Thymus (tissue), 11 donors: ENCODE measurements at regions not wholly inside any gene's neighbourhood (a gene's known extent, or its start where the extent isn't known, plus 50 kb on each side); places are given as distances from the start of the nearest gene placed in this dataset.

ENCODE experiments used
- DNase-seq, 9 donors: peaks; one replicate each; pipeline ENCODE4 v3.0.0-alpha.2; 2013; ENCODE audit warnings: low spot score in 9 of 9, low read depth in 6 of 9, missing footprints in 1 of 9
- H3K27ac ChIP-seq, 2 donors: one replicate each; pipeline ENCODE4 v1.5.1; 2013; ENCODE audit warnings: control low read depth in 1 of 2, low read depth in 1 of 2, low read length in 1 of 2, mild to moderate bottlenecking in 1 of 2, moderate library complexity in 1 of 2
- H3K27me3 ChIP-seq, 2 donors: one replicate each; pipeline ENCODE4 v1.5.1; 2013; ENCODE audit warnings: low read length in 1 of 2; ENCODE audit not compliant: control insufficient read depth in 2 of 2, insufficient read depth in 1 of 2
- H3K36me3 ChIP-seq, 2 donors: one replicate each; pipeline ENCODE4 v1.5.1; 2013; ENCODE audit warnings: low read length in 1 of 2, mild to moderate bottlenecking in 1 of 2, moderate library complexity in 1 of 2; ENCODE audit not compliant: control insufficient read depth in 2 of 2, insufficient read depth in 2 of 2
- H3K4me1 ChIP-seq, 2 donors: one replicate each; pipeline ENCODE4 v1.5.1; 2013; ENCODE audit warnings: low read length in 2 of 2; ENCODE audit not compliant: control insufficient read depth in 2 of 2, insufficient read depth in 2 of 2
- H3K4me3 ChIP-seq, 2 donors: one replicate each; pipeline ENCODE4 v1.5.1; 2013; ENCODE audit warnings: low read length in 2 of 2, control low read depth in 1 of 2, mild to moderate bottlenecking in 1 of 2
- H3K9me3 ChIP-seq, 2 donors: one replicate each; pipeline ENCODE4 v1.5.1; 2013; ENCODE audit warnings: low read length in 1 of 2, mild to moderate bottlenecking in 1 of 2; ENCODE audit not compliant: control insufficient read depth in 2 of 2, insufficient read depth in 1 of 2
- WGBS: extraction: QIAGEN DNeasy Blood & Tissue Kit; methylation state at CpG from one replicate; pipeline ENCODE4 v1.1.7; 2013; 5-methylcytosine and 5-hydroxymethylcytosine counted together
- donor health status: healthy.

DNA sequence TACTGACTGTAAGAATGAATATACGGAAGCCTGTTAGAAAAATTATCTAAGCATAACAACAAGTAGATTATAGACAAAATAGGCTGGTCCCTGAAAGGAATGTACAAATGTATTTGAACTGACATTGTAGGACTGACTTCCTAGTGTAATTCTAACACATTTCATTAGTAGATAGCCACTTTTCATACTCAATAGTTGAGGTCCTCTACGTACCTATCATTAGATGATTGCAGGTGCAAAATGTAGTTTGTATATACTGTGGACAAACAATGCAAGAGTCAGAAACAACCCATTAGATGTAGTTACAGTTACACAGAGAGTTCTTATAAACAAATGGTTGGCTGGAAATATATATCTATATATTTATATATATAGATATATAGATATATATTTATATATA, 402.3 kb upstream of the SLITRK6 start:
- Histone ChIP-seq H3K4me1 (no peaks in the 10 kb centered on the region), H3K4me3 (no peak overlapping the region), H3K36me3 (no peaks in the 10 kb centered on the region), H3K27ac (no peak overlapping the region), H3K9me3 (no peaks in the 10 kb centered on the region), H3K27me3 (no peaks in the 10 kb centered on the region)
- DNase-seq: peak in 5 of 9 donors; percentile 13 to 49 (median 29)
- 47% methylated on average over 2 of the region's 2 CpGs for WGBS

- no peak for DNase-seq
- H3K27ac ChIP-seq: no peak overlapping the region
- WGBS: 80% methylated on average over 1 of the region's 1 CpG
- no peaks in the 10 kb centered on the region for H3K4me1 ChIP-seq
- H3K27me3 ChIP-seq: no peaks in the 10 kb centered on the region
- H3K4me3 ChIP-seq: no peak overlapping the region
- no peaks in the 10 kb centered on the region for H3K36me3 ChIP-seq
- peaks cover 0 to 4% of the 10 kb centered on the region in 2 donors for H3K9me3 ChIP-seq
Measured at GRCh38 chr13:86193281-86193680, 394.1 kb upstream of the SLITRK6 start.

- DNase-seq: no peak
- Histone ChIP-seq H3K4me1 (no peaks in the 10 kb centered on the region), H3K27me3 (no peaks in the 10 kb centered on the region), H3K36me3 (no peaks in the 10 kb centered on the region), H3K27ac (no peak overlapping the region), H3K9me3 (peaks cover 3 to 21% of the 10 kb centered on the region in 2 donors), H3K4me3 (no peak overlapping the region)
- 89% methylated on average over 4 of the region's 4 CpGs for WGBS
Measured at GRCh38 chr13:86188170-86188569, 389.0 kb upstream of the SLITRK6 start.

DNA sequence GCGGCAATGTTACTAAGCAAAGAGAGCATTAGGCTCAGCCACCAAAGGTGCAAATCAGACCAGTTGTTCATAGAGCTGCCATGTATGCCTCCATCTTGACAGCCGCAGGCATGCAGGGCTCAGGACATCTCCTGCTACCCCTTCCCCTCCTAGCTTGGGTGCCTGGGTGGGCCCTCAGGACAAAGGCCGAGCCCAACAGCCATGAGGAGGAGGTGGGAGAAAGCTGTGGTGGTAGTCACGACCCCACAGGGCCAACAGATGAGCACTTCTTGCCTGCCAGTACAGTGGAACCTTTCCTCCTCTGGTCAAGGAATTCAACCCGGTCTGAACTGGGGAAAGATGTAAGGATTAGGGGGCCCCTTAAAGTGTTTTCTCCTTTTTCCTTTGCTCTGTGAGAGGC, 386.4 kb upstream of the SLITRK6 start:
- no peak for DNase-seq
- WGBS: 85% methylated on average over 5 of the region's 5 CpGs
- Histone ChIP-seq H3K36me3 (no peaks in the 10 kb centered on the region), H3K4me3 (no peak overlapping the region), H3K4me1 (no peaks in the 10 kb centered on the region), H3K27ac (no peak overlapping the region), H3K27me3 (no peaks in the 10 kb centered on the region), H3K9me3 (peaks cover 3 to 27% of the 10 kb centered on the region in 2 donors)

GRCh38 chr13:86185107-86185506, 385.9 kb upstream of the SLITRK6 start:
- H3K4me3 ChIP-seq: no peak overlapping the region
- WGBS: 94% methylated on average over 3 of the region's 3 CpGs
- H3K36me3 ChIP-seq: no peaks in the 10 kb centered on the region
- H3K4me1 ChIP-seq: no peaks in the 10 kb centered on the region
- peaks cover 3 to 27% of the 10 kb centered on the region in 2 donors for H3K9me3 ChIP-seq
- H3K27ac ChIP-seq: no peak overlapping the region
- no peaks in the 10 kb centered on the region for H3K27me3 ChIP-seq
- DNase-seq: no peak

DNA sequence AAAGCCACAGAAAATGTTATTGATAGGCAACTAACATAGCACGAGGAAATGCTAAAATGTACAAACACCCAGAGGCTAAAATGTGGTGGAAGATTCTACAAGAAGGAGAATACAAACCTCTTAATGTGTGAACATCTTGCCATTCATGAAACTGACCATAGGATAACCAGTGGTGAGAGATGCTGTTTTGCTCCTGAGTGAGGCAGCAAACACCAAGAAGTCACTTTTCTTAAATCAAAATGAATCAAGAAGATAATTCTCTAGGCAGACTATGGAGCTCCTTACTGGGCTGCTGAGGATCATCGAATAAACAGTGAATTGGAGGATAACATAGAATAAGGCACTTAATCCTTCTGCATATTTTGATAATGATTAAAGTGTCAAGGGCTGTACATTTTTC, 375.4 kb upstream of the SLITRK6 start:
- Histone ChIP-seq H3K4me1 (no peaks in the 10 kb centered on the region), H3K9me3 (peaks cover 0 to 3% of the 10 kb centered on the region in 2 donors), H3K4me3 (no peak overlapping the region), H3K27ac (no peak overlapping the region), H3K36me3 (no peaks in the 10 kb centered on the region), H3K27me3 (no peaks in the 10 kb centered on the region)
- WGBS: 83% methylated on average over 2 of the region's 2 CpGs
- DNase-seq: no peak

- Histone ChIP-seq H3K9me3 (peaks cover 0 to 7% of the 10 kb centered on the region in 2 donors), H3K27me3 (no peaks in the 10 kb centered on the region), H3K4me1 (no peaks in the 10 kb centered on the region), H3K36me3 (no peaks in the 10 kb centered on the region), H3K4me3 (no peak overlapping the region), H3K27ac (no peak overlapping the region)
- WGBS: 89% methylated on average over 3 of the region's 3 CpGs
- no peak for DNase-seq
Measured at GRCh38 chr13:86172961-86173360, 373.7 kb upstream of the SLITRK6 start.

- no peak overlapping the region for H3K4me3 ChIP-seq
- DNase-seq: no peak
- no peaks in the 10 kb centered on the region for H3K27me3 ChIP-seq
- H3K36me3 ChIP-seq: no peaks in the 10 kb centered on the region
- 86% methylated on average over 1 of the region's 1 CpG for WGBS
- no peak overlapping the region for H3K27ac ChIP-seq
- H3K4me1 ChIP-seq: no peaks in the 10 kb centered on the region
- no peaks in the 10 kb centered on the region for H3K9me3 ChIP-seq
Measured at GRCh38 chr13:86161257-86161656, 362.0 kb upstream of the SLITRK6 start.

DNA sequence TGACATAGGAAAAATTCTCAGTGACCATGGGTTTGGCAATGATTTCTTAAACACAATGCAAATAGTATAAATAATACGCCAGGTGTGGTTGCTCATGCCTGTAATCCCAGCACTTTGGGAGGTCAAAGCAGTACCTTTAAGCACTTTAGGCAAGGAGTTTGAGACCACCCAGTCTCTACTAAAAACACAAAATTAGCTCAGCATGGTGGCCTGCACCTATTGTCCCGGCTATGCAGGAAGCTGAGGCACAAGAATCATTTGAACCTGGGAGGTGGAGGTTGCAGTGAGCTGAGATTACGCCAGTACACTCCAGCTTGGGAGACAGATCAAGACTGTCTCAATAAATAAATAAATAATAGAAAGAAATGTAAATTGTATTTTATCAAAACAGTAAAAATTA, 356.5 kb upstream of the SLITRK6 start:
- Histone ChIP-seq H3K27me3 (no peaks in the 10 kb centered on the region), H3K4me1 (no peaks in the 10 kb centered on the region), H3K27ac (no peak overlapping the region), H3K4me3 (no peak overlapping the region), H3K36me3 (no peaks in the 10 kb centered on the region), H3K9me3 (no peaks in the 10 kb centered on the region)
- WGBS: 91% methylated on average over 3 of the region's 3 CpGs
- no peak for DNase-seq

DNA sequence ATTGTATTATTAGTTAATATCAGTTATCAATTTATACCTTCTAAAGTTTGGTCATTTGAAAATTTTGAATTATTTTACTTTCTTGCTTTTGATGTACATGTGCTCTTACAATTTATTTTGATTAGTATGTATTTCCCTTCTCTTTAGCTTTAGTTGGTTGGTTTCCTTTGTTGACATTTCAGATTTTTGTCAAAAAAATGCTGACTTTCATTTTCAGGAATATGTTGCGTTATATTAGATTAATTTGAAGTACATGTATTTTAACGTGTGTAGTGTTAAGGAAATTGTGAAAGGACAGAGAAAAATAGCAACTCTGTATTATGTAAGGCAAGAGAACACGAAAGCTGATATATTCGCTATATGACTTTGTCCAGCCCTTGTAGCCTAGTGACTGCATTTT, 342.9 kb upstream of the SLITRK6 start:
- 90% methylated on average over 4 of the region's 4 CpGs for WGBS

More for the DNA sequence above, 342.9 kb upstream of the SLITRK6 start:
- DNase-seq: no peak
- Histone ChIP-seq H3K27me3 (no peaks in the 10 kb centered on the region), H3K36me3 (no peaks in the 10 kb centered on the region), H3K9me3 (no peaks in the 10 kb centered on the region), H3K27ac (no peak overlapping the region), H3K4me1 (no peaks in the 10 kb centered on the region), H3K4me3 (no peak overlapping the region)
